ENCODE measurements at regions not wholly inside any gene's neighbourhood (a gene's known extent, or its start where the extent isn't known, plus 50 kb on each side); places are given as distances from the start of the nearest gene placed in this dataset.

DNA sequence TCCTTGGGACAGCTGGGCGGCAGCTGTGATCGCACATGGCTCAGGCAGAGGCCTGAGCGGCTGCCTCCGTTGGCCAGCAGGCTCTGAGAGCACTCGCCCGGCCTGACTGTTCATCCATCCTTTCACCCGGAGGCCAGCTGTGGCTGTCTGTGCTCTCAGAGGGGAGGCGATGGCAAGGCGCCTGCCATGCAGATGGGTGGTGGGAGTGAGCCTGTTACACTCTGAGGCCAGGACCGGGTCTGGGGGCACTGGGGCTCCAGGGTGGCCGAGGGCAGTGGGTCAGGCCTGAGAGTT is 292.3 kb downstream of the TMEM121 start:
- TF ChIP-seq POLR2A (IDR thresholded peaks at IDR 0.05): no peak
- TF ChIP-seq, protein P1, sequence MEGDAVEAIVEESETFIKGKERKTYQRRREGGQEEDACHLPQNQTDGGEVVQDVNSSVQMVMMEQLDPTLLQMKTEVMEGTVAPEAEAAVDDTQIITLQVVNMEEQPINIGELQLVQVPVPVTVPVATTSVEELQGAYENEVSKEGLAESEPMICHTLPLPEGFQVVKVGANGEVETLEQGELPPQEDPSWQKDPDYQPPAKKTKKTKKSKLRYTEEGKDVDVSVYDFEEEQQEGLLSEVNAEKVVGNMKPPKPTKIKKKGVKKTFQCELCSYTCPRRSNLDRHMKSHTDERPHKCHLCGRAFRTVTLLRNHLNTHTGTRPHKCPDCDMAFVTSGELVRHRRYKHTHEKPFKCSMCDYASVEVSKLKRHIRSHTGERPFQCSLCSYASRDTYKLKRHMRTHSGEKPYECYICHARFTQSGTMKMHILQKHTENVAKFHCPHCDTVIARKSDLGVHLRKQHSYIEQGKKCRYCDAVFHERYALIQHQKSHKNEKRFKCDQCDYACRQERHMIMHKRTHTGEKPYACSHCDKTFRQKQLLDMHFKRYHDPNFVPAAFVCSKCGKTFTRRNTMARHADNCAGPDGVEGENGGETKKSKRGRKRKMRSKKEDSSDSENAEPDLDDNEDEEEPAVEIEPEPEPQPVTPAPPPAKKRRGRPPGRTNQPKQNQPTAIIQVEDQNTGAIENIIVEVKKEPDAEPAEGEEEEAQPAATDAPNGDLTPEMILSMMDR (IDR thresholded peaks at IDR 0.05): no peak
- TF ChIP-seq POLR2AphosphoS5 (IDR thresholded peaks at IDR 0.05): no peak
